Thyroid gland (tissue), 4 donors: ENCODE measurements at regions not wholly inside any gene's neighbourhood (a gene's known extent, or its start where the extent isn't known, plus 50 kb on each side); places are given as distances from the start of the nearest gene placed in this dataset.

Experiments
- CTCF ChIP-seq, 6 experiments: fragments of 200-600 bp in 3 of 6; fragments of 450-650 bp in 3 of 6; sonication (generic) in 3 of 6; IDR thresholded peaks; one replicate each; pipeline ENCODE4 v1.5.1; 2016 to 2019; ENCODE audit warnings: antibody characterized with exemption in 6 of 6, mild to moderate bottlenecking in 2 of 6, inconsistent platforms in 1 of 6, moderate library complexity in 1 of 6
- POLR2A ChIP-seq, 2 donors: fragments of 450-650 bp; IDR thresholded peaks; one replicate each; pipeline ENCODE4 v1.6.1; 2017; ENCODE audit warnings: antibody characterized with exemption in 2 of 2, mild to moderate bottlenecking in 2 of 2, moderate library complexity in 1 of 2

GRCh38 chr15:30824518-30825195 lies 79.1 kb upstream of the FAN1 start:
- TF ChIP-seq POLR2A (IDR thresholded peaks at IDR 0.05), result no peak
- TF ChIP-seq CTCF (IDR thresholded peaks at IDR 0.05), result no peak
